PC-3 (cell line): ENCODE measurements at regions not wholly inside any gene's neighbourhood (a gene's known extent, or its start where the extent isn't known, plus 50 kb on each side); places are given as distances from the start of the nearest gene placed in this dataset.

Experiments
- ATAC-seq: fragments of 200-7000 bp; cut with Tn5 transposase; 2 replicates; pipeline ENCODE4 v1.9.1; 2020; ENCODE audit warnings: mild to moderate bottlenecking, moderate library complexity
- BruUV-seq: library from RNA; stranded (reverse); fragments of 400-500 nt; replicated peaks from 2 replicates; lab custom pipeline; 2021; lab: Mats Ljungman, UMichigan
- CTCF ChIA-PET: fragments of 300-600 bp; sonication (Branson Sonifier 250); formaldehyde crosslinking; loops from one replicate; lab custom pipeline; 2022; ENCODE audit warnings: antibody characterized with exemption; lab: Charles Lee
- POLR2A ChIA-PET: fragments of 300-600 bp; sonication (Branson Sonifier 250); formaldehyde crosslinking; loops from one replicate; lab custom pipeline; 2022; ENCODE audit warnings: antibody characterized with exemption; ENCODE audit not compliant: unreplicated experiment; lab: Charles Lee
- DNase-seq: peaks from one replicate; pipeline ENCODE4 v3.0.0-alpha.2; 2015
- H2AFZ ChIP-seq: fragments of 300-600 bp; sonication (generic); 2 replicates; pipeline ENCODE4 v1.6.0; 2016; ENCODE audit warnings: antibody characterized with exemption, low read length
- H3F3A ChIP-seq: fragments of 300-600 bp; sonication (generic); one replicate; pipeline ENCODE4 v1.6.0; 2017; ENCODE audit warnings: antibody characterized with exemption, low read length, control low read depth, mild to moderate bottlenecking; ENCODE audit not compliant: unreplicated experiment
- H3K27ac ChIP-seq: fragments of 300-600 bp; sonication (generic); 2 replicates; pipeline ENCODE4 v1.5.1; 2016; ENCODE audit warnings: mild to moderate bottlenecking, low read length
- H3K27me3 ChIP-seq: fragments of 300-600 bp; sonication (generic); 2 replicates; pipeline ENCODE4 v1.6.1; 2016; ENCODE audit warnings: low read length, mixed read lengths
- H3K36me3 ChIP-seq: fragments of 300-600 bp; sonication (generic); 2 replicates; pipeline ENCODE4 v1.6.1; 2016; ENCODE audit warnings: low read depth, mixed run types, low read length, mixed read lengths
- H3K4me1 ChIP-seq: fragments of 300-600 bp; sonication (generic); 2 replicates; pipeline ENCODE4 v1.5.1; 2016; ENCODE audit warnings: low read length; ENCODE audit not compliant: insufficient read depth
- H3K4me2 ChIP-seq: fragments of 300-600 bp; sonication (generic); 2 replicates; pipeline ENCODE4 v1.6.0; 2016; ENCODE audit warnings: low read length
- H3K4me3 ChIP-seq: fragments of 300-600 bp; sonication (generic); 2 replicates; pipeline ENCODE4 v1.5.1; 2016; ENCODE audit warnings: mild to moderate bottlenecking, low read length, mixed read lengths
- H3K79me2 ChIP-seq: fragments of 300-600 bp; sonication (generic); 2 replicates; pipeline ENCODE4 v1.6.1; 2017; ENCODE audit warnings: low read length, mixed read lengths
- H3K9ac ChIP-seq: fragments of 300-600 bp; sonication (generic); 2 replicates; pipeline ENCODE4 v1.6.0; 2016; ENCODE audit warnings: mild to moderate bottlenecking, low read length
- H3K9me2 ChIP-seq: fragments of 300-600 bp; sonication (generic); replicated peaks from 2 replicates; pipeline ENCODE4 v1.6.1; 2016; ENCODE audit warnings: mixed run types, low read length, mixed read lengths
- H3K9me3 ChIP-seq: fragments of 300-600 bp; sonication (generic); 2 replicates; pipeline ENCODE4 v1.6.1; 2016; ENCODE audit warnings: low read length, mixed read lengths
- H4K20me1 ChIP-seq: fragments of 300-600 bp; sonication (generic); 2 replicates; pipeline ENCODE4 v1.6.1; 2016; ENCODE audit warnings: low read length, mixed read lengths
- CTCF ChIP-seq: fragments of 300-600 bp; sonication (generic); conservative IDR thresholded peaks from 2 replicates; pipeline ENCODE4 v1.5.1; 2017; ENCODE audit warnings: antibody characterized with exemption, low read depth, mild to moderate bottlenecking, low read length
- EZH2 ChIP-seq: fragments of 300-600 bp; sonication (generic); IDR thresholded peaks from one replicate; pipeline ENCODE4 v1.6.1; 2017; ENCODE audit warnings: antibody characterized with exemption, mild to moderate bottlenecking, low read length; ENCODE audit not compliant: unreplicated experiment
- EZH2phosphoT487 ChIP-seq: fragments of 300-600 bp; sonication (generic); IDR thresholded peaks from 2 replicates; pipeline ENCODE4 v1.6.1; 2018; ENCODE audit warnings: mild to moderate bottlenecking, antibody characterized with exemption, low read length, borderline replicate concordance
- intact Hi-C: fragments of 100-400 bp; cut with micrococcal nuclease; formaldehyde crosslinking; loops from 2 replicates; pipeline ENCODE4 v1.9.0; 2023

GRCh38 chr10:117424883-117425649, 49.8 kb upstream of the PDZD8 start:
- Histone ChIP-seq H3K27me3 (no peaks in the 10 kb centered on the region), H3K9me3 (no peaks in the 10 kb centered on the region), H3K79me2 (no peaks in the 10 kb centered on the region), H3K4me1 (peaks cover 11% of the 10 kb centered on the region; the same call in 1 of the 2 replicates), H3F3A (no peaks in the 10 kb centered on the region), H4K20me1 (no peaks in the 10 kb centered on the region), H2AFZ (no peak overlapping the region), H3K27ac (no peak overlapping the region), H3K36me3 (no peaks in the 10 kb centered on the region), H3K9ac (no peak overlapping the region), H3K4me3 (no peak overlapping the region), H3K9me2 (no peaks in the 10 kb centered on the region), H3K4me2 (no peak overlapping the region)
- ChIA-PET CTCF (no interaction called here), POLR2A (no interaction called here)
- no peak for ATAC-seq
- intact Hi-C loops: no loop called here
- no TSS peak for BruUV-seq
- DNase-seq: no peak
- TF ChIP-seq EZH2phosphoT487 (no peak), EZH2 (no peak), CTCF (no peak)
